H9 (cell line): ENCODE measurements at regions not wholly inside any gene's neighbourhood (a gene's known extent, or its start where the extent isn't known, plus 50 kb on each side); places are given as distances from the start of the nearest gene placed in this dataset.

Experiments
- DNase-seq: peaks from one replicate; pipeline ENCODE4 v3.0.0-alpha.2; 2017
- H2AFZ ChIP-seq: one replicate; pipeline ENCODE4 v1.6.1; 2013; ENCODE audit warnings: mild to moderate bottlenecking, low read length, control low read depth, moderate library complexity
- H2AK5ac ChIP-seq: 2 replicates; pipeline ENCODE4 v1.6.1; 2013; ENCODE audit warnings: low read length, control low read depth, mixed read lengths; ENCODE audit not compliant: insufficient read length
- H2BK120ac ChIP-seq: one replicate; pipeline ENCODE4 v1.6.1; 2013; ENCODE audit warnings: low read depth, mild to moderate bottlenecking, low read length, control low read depth, inconsistent platforms; ENCODE audit not compliant: poor library complexity, severe bottlenecking
- H2BK12ac ChIP-seq: 2 replicates; pipeline ENCODE4 v1.6.1; 2013; ENCODE audit warnings: low read length, control low read depth, mixed read lengths, low read depth; ENCODE audit not compliant: insufficient read length
- H2BK15ac ChIP-seq: 2 replicates; pipeline ENCODE4 v1.6.1; 2013; ENCODE audit warnings: low read depth, low read length, control low read depth
- H2BK20ac ChIP-seq: one replicate; pipeline ENCODE4 v1.6.1; 2013; ENCODE audit warnings: low read depth, mild to moderate bottlenecking, low read length, control low read depth, inconsistent platforms; ENCODE audit not compliant: poor library complexity, severe bottlenecking
- H2BK5ac ChIP-seq: 2 replicates; pipeline ENCODE4 v1.6.1; 2013; ENCODE audit warnings: low read length, control low read depth, mixed read lengths; ENCODE audit not compliant: insufficient read length
- H3K14ac ChIP-seq: 2 replicates; pipeline ENCODE4 v1.6.1; 2013; ENCODE audit warnings: low read length, control low read depth; ENCODE audit not compliant: insufficient read depth
- H3K18ac ChIP-seq: 2 replicates; pipeline ENCODE4 v1.6.1; 2013; ENCODE audit warnings: low read depth, mild to moderate bottlenecking, mixed read lengths, low read length, control low read depth; ENCODE audit not compliant: insufficient read length
- H3K23ac ChIP-seq: 2 replicates; pipeline ENCODE4 v1.6.1; 2013; ENCODE audit warnings: low read length, control low read depth, mixed read lengths, low read depth; ENCODE audit not compliant: insufficient read length
- H3K23me2 ChIP-seq: 2 replicates; pipeline ENCODE4 v1.6.1; 2013; ENCODE audit warnings: low read depth, mild to moderate bottlenecking, mixed read lengths, low read length, control low read depth; ENCODE audit not compliant: insufficient read length, poor library complexity, severe bottlenecking
- H3K27ac ChIP-seq: 2 replicates; pipeline ENCODE4 v1.5.1; 2013; ENCODE audit warnings: low read length, control low read depth, mixed read lengths, low read depth; ENCODE audit not compliant: insufficient read length
- H3K27me3 ChIP-seq: 2 replicates; pipeline ENCODE4 v1.6.1; 2013; ENCODE audit warnings: low read length, control low read depth, inconsistent platforms; ENCODE audit not compliant: insufficient read depth
- H3K4ac ChIP-seq: 2 replicates; pipeline ENCODE4 v1.6.1; 2013; ENCODE audit warnings: low read depth, mild to moderate bottlenecking, control low read depth, inconsistent platforms, low read length, moderate library complexity
- H3K4me1 ChIP-seq: 2 replicates; pipeline ENCODE4 v1.6.1; 2013; ENCODE audit warnings: low read length, control low read depth, inconsistent platforms; ENCODE audit not compliant: insufficient read depth
- H3K4me2 ChIP-seq: 2 replicates; pipeline ENCODE4 v1.6.1; 2013; ENCODE audit warnings: low read length, control low read depth, mixed read lengths; ENCODE audit not compliant: insufficient read length, insufficient read depth
- H3K56ac ChIP-seq: 2 replicates; pipeline ENCODE4 v1.6.1; 2013; ENCODE audit warnings: low read depth, mild to moderate bottlenecking, mixed read lengths, low read length, control low read depth; ENCODE audit not compliant: insufficient read length
- H3K79me1 ChIP-seq: 2 replicates; pipeline ENCODE4 v1.6.1; 2013; ENCODE audit warnings: low read depth, mild to moderate bottlenecking, moderate library complexity, low read length, control low read depth, inconsistent platforms; ENCODE audit not compliant: insufficient read depth, poor library complexity, severe bottlenecking
- H3K79me2 ChIP-seq: 2 replicates; pipeline ENCODE4 v1.6.1; 2013; ENCODE audit warnings: low read length, control low read depth, inconsistent platforms; ENCODE audit not compliant: insufficient read depth
- H3K9ac ChIP-seq: 2 replicates; pipeline ENCODE4 v1.6.1; 2013; ENCODE audit warnings: low read length, control low read depth, mixed read lengths; ENCODE audit not compliant: insufficient read length; ENCODE audit errors: extremely low read depth
- H3K9me3 ChIP-seq: one replicate; pipeline ENCODE4 v1.6.1; 2013; ENCODE audit warnings: low read depth, low read length, inconsistent platforms; ENCODE audit not compliant: control insufficient read depth
- H3T11ph ChIP-seq: one replicate; pipeline ENCODE4 v1.6.1; 2013; ENCODE audit warnings: mild to moderate bottlenecking, low read length, control low read depth, inconsistent platforms
- H4K20me1 ChIP-seq: one replicate; pipeline ENCODE4 v1.6.1; 2013; ENCODE audit not compliant: control insufficient read depth, insufficient read length, insufficient read depth
- H4K5ac ChIP-seq: 2 replicates; pipeline ENCODE4 v1.6.1; 2013; ENCODE audit warnings: low read depth, mild to moderate bottlenecking, mixed read lengths, low read length, control low read depth; ENCODE audit not compliant: insufficient read length
- H4K8ac ChIP-seq: replicated peaks from 2 replicates; pipeline ENCODE4 v1.6.1; 2013; ENCODE audit warnings: low read length, control low read depth, mixed read lengths, low read depth; ENCODE audit not compliant: insufficient read length
- H4K91ac ChIP-seq: 2 replicates; pipeline ENCODE4 v1.6.1; 2013; ENCODE audit warnings: low read depth, mild to moderate bottlenecking, moderate library complexity, mixed read lengths, low read length, control low read depth; ENCODE audit not compliant: insufficient read length
- H3K27ac Mint-ChIP-seq, 3 experiments: 2 replicates in 2 of 3; 3 replicates in 1 of 3; pipeline ENCODE4 v1.8.0; 2020 to 2021; ENCODE audit warnings: mixed read lengths in 3 of 3, mild to moderate bottlenecking in 1 of 3, moderate library complexity in 1 of 3
- H3K27me3 Mint-ChIP-seq: 2 replicates; pipeline ENCODE4 v1.8.0; 2021; ENCODE audit warnings: low read depth, mild to moderate bottlenecking, moderate library complexity, mixed read lengths
- H3K36me3 Mint-ChIP-seq, 3 experiments: 2 replicates in 2 of 3; 3 replicates in 1 of 3; pipeline ENCODE4 v1.8.0; 2020 to 2021; ENCODE audit warnings: low read depth in 3 of 3, mixed read lengths in 3 of 3; ENCODE audit not compliant: insufficient read depth in 1 of 3
- H3K4me1 Mint-ChIP-seq, 2 experiments: 2 replicates each; pipeline ENCODE4 v1.8.0; 2020; ENCODE audit warnings: mixed read lengths in 2 of 2
- H3K4me3 Mint-ChIP-seq, 2 experiments: 2 replicates in 1 of 2; 3 replicates in 1 of 2; pipeline ENCODE4 v1.8.0; 2020 to 2021; ENCODE audit warnings: mild to moderate bottlenecking in 2 of 2, mixed read lengths in 2 of 2, moderate library complexity in 1 of 2
- H3K9me3 Mint-ChIP-seq, 2 experiments: 2 replicates in 1 of 2; 3 replicates in 1 of 2; pipeline ENCODE4 v1.8.0; 2020; ENCODE audit warnings: mild to moderate bottlenecking in 2 of 2, mixed read lengths in 2 of 2, moderate library complexity in 1 of 2
- CTCF ChIP-seq: fragments of 200-600 bp; sonication (generic); conservative IDR thresholded peaks from 3 replicates; pipeline ENCODE4 v1.8.0; 2021; ENCODE audit warnings: antibody characterized with exemption, mild to moderate bottlenecking
- WGBS: extraction: QIAGEN DNeasy Blood & Tissue Kit; methylation state at CpG from one replicate; pipeline ENCODE4 v1.1.7; 2013; ENCODE audit warnings: missing lambda C conversion rate, low lambda C conversion rate, mixed read lengths; ENCODE audit not compliant: insufficient read length; ENCODE audit errors: extremely low coverage; 5-methylcytosine and 5-hydroxymethylcytosine counted together

DNA sequence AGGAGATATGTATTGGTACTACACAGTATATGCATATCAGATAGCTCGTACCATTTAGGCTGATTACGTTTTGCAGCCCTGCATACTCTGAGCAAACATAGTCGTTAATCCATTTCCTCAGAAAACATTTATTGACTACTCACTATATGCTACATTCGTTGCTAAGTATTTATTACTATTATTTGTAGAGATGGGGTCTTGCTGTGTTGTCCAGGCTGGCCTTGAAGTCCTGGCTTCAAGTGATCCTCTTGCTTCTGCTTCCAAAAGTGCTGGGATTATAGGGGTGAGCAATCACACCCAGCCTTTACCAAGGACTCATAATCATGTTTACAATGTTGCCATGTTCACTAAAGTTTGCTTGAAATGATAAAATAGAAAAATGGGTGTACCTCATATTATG is 174.7 kb downstream of the ARL4A start:
- Histone ChIP-seq H4K91ac (no peak overlapping the region), H3K9ac (no peak overlapping the region), H2BK5ac (no peak overlapping the region), H2BK120ac (no peak overlapping the region), H3K23ac (no peak overlapping the region), H3K56ac (no peak overlapping the region), H2AFZ (no peak overlapping the region), H2BK20ac (no peak overlapping the region), H3K23me2 (no peaks in the 10 kb centered on the region), H3K27me3 (no peaks in the 10 kb centered on the region), H2BK12ac (no peak overlapping the region), H3K4me2 (no peak overlapping the region), H3K4me1 (no peaks in the 10 kb centered on the region), H4K20me1 (no peaks in the 10 kb centered on the region), H4K5ac (no peak overlapping the region), H2AK5ac (no peak overlapping the region), H3K4ac (no peak overlapping the region), H3K9me3 (no peaks in the 10 kb centered on the region), H2BK15ac (no peak overlapping the region), H3K18ac (no peak overlapping the region), H3K14ac (no peak overlapping the region), H3T11ph (no peak overlapping the region), H3K79me1 (no peaks in the 10 kb centered on the region), H4K8ac (no peak overlapping the region), H3K27ac (no peak overlapping the region), H3K79me2 (no peaks in the 10 kb centered on the region)
- H3K27ac Mint-ChIP-seq: no peak overlapping the region
- no peaks in the 10 kb centered on the region for H3K9me3 Mint-ChIP-seq
- H3K27me3 Mint-ChIP-seq: no peaks in the 10 kb centered on the region
- H3K36me3 Mint-ChIP-seq: no peaks in the 10 kb centered on the region
- H3K4me1 Mint-ChIP-seq: peaks cover 7 to 9% of the 10 kb centered on the region in 2 experiments
- no peak for TF ChIP-seq CTCF
- no peak overlapping the region for H3K4me3 Mint-ChIP-seq
- WGBS: no CpG with 5 or more reads among the region's 4 CpGs
- no peak for DNase-seq
